Activated CD4-positive, alpha-beta memory T cell treated with anti-CD3 and anti-CD28 coated beads for 36 hours (primary cell): ENCODE measurements at regions not wholly inside any gene's neighbourhood (a gene's known extent, or its start where the extent isn't known, plus 50 kb on each side); places are given as distances from the start of the nearest gene placed in this dataset.

Experiments
- CTCF ChIA-PET: fragments of 350-600 bp; sonication (Branson Sonifier 250); formaldehyde crosslinking; loops from one replicate; lab custom pipeline; 2021; ENCODE audit warnings: antibody characterized with exemption, inconsistent platforms; lab: Charles Lee
- POLR2A ChIA-PET: fragments of 350-600 bp; sonication (Branson Sonifier 250); formaldehyde crosslinking; loops from one replicate; lab custom pipeline; 2021; ENCODE audit warnings: antibody characterized with exemption; lab: Charles Lee
- DNase-seq: peaks from one replicate; pipeline ENCODE4 v3.0.0-alpha.2; 2020
- H3K27ac Mint-ChIP-seq: one replicate; pipeline ENCODE4 v1.8.0; 2021; ENCODE audit warnings: mixed read lengths
- H3K27me3 Mint-ChIP-seq: one replicate; pipeline ENCODE4 v1.8.0; 2021; ENCODE audit warnings: mixed read lengths
- H3K36me3 Mint-ChIP-seq: one replicate; pipeline ENCODE4 v1.8.0; 2021; ENCODE audit warnings: mixed read lengths
- H3K4me1 Mint-ChIP-seq: one replicate; pipeline ENCODE4 v1.8.0; 2021; ENCODE audit warnings: low read depth, mixed read lengths
- H3K4me3 Mint-ChIP-seq: one replicate; pipeline ENCODE4 v1.8.0; 2021; ENCODE audit warnings: mild to moderate bottlenecking, mixed read lengths
- H3K9me3 Mint-ChIP-seq: one replicate; pipeline ENCODE4 v1.8.0; 2021; ENCODE audit warnings: mixed read lengths
- intact Hi-C: fragments of 100-400 bp; cut with micrococcal nuclease; formaldehyde crosslinking; loops from one replicate; pipeline ENCODE4 v1.15.1; 2023

GRCh38 chr16:50961952-50962351 is 189.1 kb downstream of the SALL1 start:
- ChIA-PET POLR2A (no interaction called here), CTCF (no interaction called here)
- Mint-ChIP-seq H3K36me3 (no peaks in the 10 kb centered on the region), H3K4me3 (no peak overlapping the region), H3K4me1 (no peaks in the 10 kb centered on the region), H3K9me3 (no peaks in the 10 kb centered on the region), H3K27me3 (peaks cover 9% of the 10 kb centered on the region), H3K27ac (no peak overlapping the region)
- intact Hi-C loops: no loop called here
- DNase-seq: no peak

- intact Hi-C loops: no loop called here
- Mint-ChIP-seq H3K36me3 (no peaks in the 10 kb centered on the region), H3K27ac (no peak overlapping the region), H3K9me3 (no peaks in the 10 kb centered on the region), H3K27me3 (peaks cover 5% of the 10 kb centered on the region), H3K4me3 (no peak overlapping the region), H3K4me1 (no peaks in the 10 kb centered on the region)
- DNase-seq: no peak
- ChIA-PET POLR2A (no interaction called here), CTCF (no interaction called here)
These were observed 190.4 kb downstream of the SALL1 start for GRCh38 chr16:50960517-50961202.

- H3K27ac Mint-ChIP-seq: no peak overlapping the region
- H3K4me1 Mint-ChIP-seq: no peaks in the 10 kb centered on the region
- no peak for DNase-seq
- peaks cover 12% of the 10 kb centered on the region for H3K27me3 Mint-ChIP-seq
- no peaks in the 10 kb centered on the region for H3K36me3 Mint-ChIP-seq
- ChIA-PET CTCF (no interaction called here), POLR2A (no interaction called here)
- no peaks in the 10 kb centered on the region for H3K9me3 Mint-ChIP-seq
- H3K4me3 Mint-ChIP-seq: no peak overlapping the region
- intact Hi-C loops: no loop called here
These were observed 194.0 kb downstream of the SALL1 start for GRCh38 chr16:50957056-50957455.

- Mint-ChIP-seq H3K4me3 (no peak overlapping the region), H3K4me1 (no peaks in the 10 kb centered on the region), H3K27me3 (peaks cover 12% of the 10 kb centered on the region), H3K9me3 (no peaks in the 10 kb centered on the region), H3K36me3 (no peaks in the 10 kb centered on the region), H3K27ac (no peak overlapping the region)
- DNase-seq: no peak
- CTCF ChIA-PET: no interaction called here
- intact Hi-C loops: no loop called here
- POLR2A ChIA-PET: no interaction called here
These were observed 194.4 kb downstream of the SALL1 start for GRCh38 chr16:50956637-50957036.

- H3K36me3 Mint-ChIP-seq: no peaks in the 10 kb centered on the region
- intact Hi-C loops: no loop called here
- ChIA-PET CTCF (no interaction called here), POLR2A (no interaction called here)
- no peak for DNase-seq
- peaks cover 7% of the 10 kb centered on the region for H3K27me3 Mint-ChIP-seq
- no peak overlapping the region for H3K27ac Mint-ChIP-seq
- no peak overlapping the region for H3K4me3 Mint-ChIP-seq
- H3K9me3 Mint-ChIP-seq: no peaks in the 10 kb centered on the region
- H3K4me1 Mint-ChIP-seq: no peaks in the 10 kb centered on the region
These were observed 195.8 kb downstream of the SALL1 start for GRCh38 chr16:50955311-50955710.

GRCh38 chr16:50954469-50954868 is 196.6 kb downstream of the SALL1 start:
- POLR2A ChIA-PET: no interaction called here
- no peak overlapping the region for H3K27ac Mint-ChIP-seq
- CTCF ChIA-PET: no interaction called here
- H3K36me3 Mint-ChIP-seq: no peaks in the 10 kb centered on the region
- intact Hi-C loops: no loop called here
- no peaks in the 10 kb centered on the region for H3K4me1 Mint-ChIP-seq
- H3K9me3 Mint-ChIP-seq: no peaks in the 10 kb centered on the region
- no peak overlapping the region for H3K4me3 Mint-ChIP-seq
- no peak for DNase-seq
- H3K27me3 Mint-ChIP-seq: peaks cover 7% of the 10 kb centered on the region

- ChIA-PET CTCF (no interaction called here), POLR2A (no interaction called here)
- Mint-ChIP-seq H3K27me3 (peaks cover 7% of the 10 kb centered on the region), H3K9me3 (no peaks in the 10 kb centered on the region), H3K27ac (no peak overlapping the region), H3K4me1 (no peaks in the 10 kb centered on the region), H3K36me3 (no peaks in the 10 kb centered on the region), H3K4me3 (no peak overlapping the region)
- intact Hi-C loops: no loop called here
- no peak for DNase-seq
These were observed 197.8 kb downstream of the SALL1 start for GRCh38 chr16:50953290-50953689.

GRCh38 chr16:50950955-50951354 is 200.1 kb downstream of the SALL1 start:
- Mint-ChIP-seq H3K4me1 (no peaks in the 10 kb centered on the region), H3K36me3 (no peaks in the 10 kb centered on the region), H3K4me3 (no peak overlapping the region), H3K9me3 (no peaks in the 10 kb centered on the region), H3K27me3 (peaks cover 7% of the 10 kb centered on the region), H3K27ac (no peak overlapping the region)
- CTCF ChIA-PET: no interaction called here
- POLR2A ChIA-PET: no interaction called here
- intact Hi-C loops: no loop called here
- DNase-seq: no peak

- Mint-ChIP-seq H3K27me3 (peaks cover 3% of the 10 kb centered on the region), H3K9me3 (no peaks in the 10 kb centered on the region)
- POLR2A ChIA-PET: no interaction called here
These were observed 202.7 kb downstream of the SALL1 start for GRCh38 chr16:50948268-50948930.

GRCh38 chr16:50947826-50948225 is 203.2 kb downstream of the SALL1 start:
- intact Hi-C loops: no loop called here
- no peaks in the 10 kb centered on the region for H3K9me3 Mint-ChIP-seq
- no peaks in the 10 kb centered on the region for H3K36me3 Mint-ChIP-seq
- no peaks in the 10 kb centered on the region for H3K4me1 Mint-ChIP-seq
- no peak for DNase-seq
- CTCF ChIA-PET: no interaction called here
- H3K4me3 Mint-ChIP-seq: no peak overlapping the region
- H3K27ac Mint-ChIP-seq: no peak overlapping the region
- H3K27me3 Mint-ChIP-seq: peaks cover 3% of the 10 kb centered on the region
- POLR2A ChIA-PET: no interaction called here

More at GRCh38 chr16:50948268-50948930, 202.7 kb downstream of the SALL1 start:
- CTCF ChIA-PET: no interaction called here
- intact Hi-C loops: no loop called here
- no peaks in the 10 kb centered on the region for H3K36me3 Mint-ChIP-seq
- H3K27ac Mint-ChIP-seq: no peak overlapping the region
- no peaks in the 10 kb centered on the region for H3K4me1 Mint-ChIP-seq
- DNase-seq: no peak
- H3K4me3 Mint-ChIP-seq: no peak overlapping the region

- H3K36me3 Mint-ChIP-seq: no peaks in the 10 kb centered on the region
- no peaks in the 10 kb centered on the region for H3K9me3 Mint-ChIP-seq
- H3K27ac Mint-ChIP-seq: no peak overlapping the region
- CTCF ChIA-PET: no interaction called here
- no peaks in the 10 kb centered on the region for H3K27me3 Mint-ChIP-seq
- POLR2A ChIA-PET: no interaction called here
- no peak overlapping the region for H3K4me3 Mint-ChIP-seq
- DNase-seq: no peak
- no peaks in the 10 kb centered on the region for H3K4me1 Mint-ChIP-seq
- intact Hi-C loops: no loop called here
These were observed 204.5 kb downstream of the SALL1 start for GRCh38 chr16:50946606-50947005.

- Mint-ChIP-seq H3K27me3 (no peaks in the 10 kb centered on the region), H3K4me1 (no peaks in the 10 kb centered on the region), H3K4me3 (no peak overlapping the region), H3K9me3 (no peaks in the 10 kb centered on the region), H3K27ac (no peak overlapping the region), H3K36me3 (no peaks in the 10 kb centered on the region)
- DNase-seq: no peak
- intact Hi-C loops: no loop called here
- ChIA-PET CTCF (no interaction called here), POLR2A (no interaction called here)
These were observed 204.2 kb downstream of the CYLD start for GRCh38 chr16:50946098-50946497.

- ChIA-PET CTCF (no interaction called here), POLR2A (no interaction called here)
- Mint-ChIP-seq H3K9me3 (no peaks in the 10 kb centered on the region), H3K4me3 (no peak overlapping the region), H3K27me3 (no peaks in the 10 kb centered on the region), H3K4me1 (no peaks in the 10 kb centered on the region), H3K27ac (no peak overlapping the region), H3K36me3 (no peaks in the 10 kb centered on the region)
- intact Hi-C loops: no loop called here
- no peak for DNase-seq
These were observed 203.3 kb downstream of the CYLD start for GRCh38 chr16:50945171-50945570.
